GM18870 (cell line): ENCODE measurements at regions not wholly inside any gene's neighbourhood (a gene's known extent, or its start where the extent isn't known, plus 50 kb on each side); places are given as distances from the start of the nearest gene placed in this dataset.
"Not testable (repeated sequence)": the region's sequence is repeated elsewhere in the genome, so short reads cannot be mapped to it uniquely, and the experiment has no call there.

ENCODE experiments used
- ATAC-seq: cut with Tn5 transposase; IDR thresholded peaks from one replicate; pipeline ENCODE4 v1.9.1; 2021; ENCODE audit warnings: moderate library complexity; ENCODE audit not compliant: unreplicated experiment

- not testable (repeated sequence) for ATAC-seq
Measured at GRCh38 chr4:30869387-30869786, 149.2 kb downstream of the PCDH7 start.

GRCh38 chr4:30870513-30870912, 150.3 kb downstream of the PCDH7 start:
- ATAC-seq: no peak

- ATAC-seq: no peak
Measured at GRCh38 chr4:30875658-30876269, 155.6 kb downstream of the PCDH7 start.

- no peak for ATAC-seq
Measured at GRCh38 chr4:30879855-30880598, 159.9 kb downstream of the PCDH7 start.

GRCh38 chr4:30881985-30882384, 161.8 kb downstream of the PCDH7 start:
- no peak for ATAC-seq

GRCh38 chr4:30882443-30882842, 162.3 kb downstream of the PCDH7 start:
- no peak for ATAC-seq

GRCh38 chr4:30882995-30883675, 163.0 kb downstream of the PCDH7 start:
- ATAC-seq: no peak

- no peak for ATAC-seq
Measured at GRCh38 chr4:30901461-30902451, 181.6 kb downstream of the PCDH7 start.

- ATAC-seq: no peak
Measured at GRCh38 chr4:30903502-30904214, 183.5 kb downstream of the PCDH7 start.

GRCh38 chr4:30904215-30904555, 184.0 kb downstream of the PCDH7 start:
- no peak for ATAC-seq

GRCh38 chr4:30904588-30904987, 184.4 kb downstream of the PCDH7 start:
- no peak for ATAC-seq

GRCh38 chr4:30912098-30912714, 192.0 kb downstream of the PCDH7 start:
- no peak for ATAC-seq

- ATAC-seq: no peak
Measured at GRCh38 chr4:30916337-30917274, 196.4 kb downstream of the PCDH7 start.

GRCh38 chr4:30917946-30918345, 197.8 kb downstream of the PCDH7 start:
- no peak for ATAC-seq

- no peak for ATAC-seq
Measured at GRCh38 chr4:30919458-30919857, 199.3 kb downstream of the PCDH7 start.

- no peak for ATAC-seq
Measured at GRCh38 chr4:30920043-30920442, 199.9 kb downstream of the PCDH7 start.

- ATAC-seq: no peak
Measured at GRCh38 chr4:30922625-30923024, 202.5 kb downstream of the PCDH7 start.

GRCh38 chr4:30924495-30924894, 204.3 kb downstream of the PCDH7 start:
- ATAC-seq: no peak

GRCh38 chr4:30929649-30930048, 209.5 kb downstream of the PCDH7 start:
- ATAC-seq: no peak
